HFF-Myc (cell line): ENCODE measurements at regions not wholly inside any gene's neighbourhood (a gene's known extent, or its start where the extent isn't known, plus 50 kb on each side); places are given as distances from the start of the nearest gene placed in this dataset.

Experiments used
- DNase-seq: peaks from one replicate; pipeline ENCODE4 v3.0.0-alpha.2; 2011; ENCODE audit warnings: low read depth; ENCODE audit errors: extremely low read depth
- H3K4me3 ChIP-seq: replicated peaks from 2 replicates; pipeline ENCODE4 v1.5.1; 2011; ENCODE audit warnings: low read depth, mild to moderate bottlenecking, control low read depth, low read length
- CTCF ChIP-seq: IDR thresholded peaks from 2 replicates; pipeline ENCODE4 v1.5.1; 2012; ENCODE audit warnings: mild to moderate bottlenecking, low read depth, low read length, control low read depth; ENCODE audit errors: missing control alignments

- TF ChIP-seq CTCF, result no peak
- DNase-seq, result no peak
- H3K4me3 ChIP-seq, result no peak overlapping the region
These were observed 103.9 kb upstream of the ALDH1A3 start for GRCh38 chr15:100775581-100776185.

GRCh38 chr15:100777821-100778220 lies 101.8 kb upstream of the ALDH1A3 start:
- no peak for TF ChIP-seq CTCF
- no peak for DNase-seq
- no peak overlapping the region for H3K4me3 ChIP-seq

- TF ChIP-seq CTCF, result no peak
- H3K4me3 ChIP-seq, result no peak overlapping the region
- DNase-seq, result no peak
These were observed 100.8 kb upstream of the ALDH1A3 start for GRCh38 chr15:100778831-100779288.

- no peak for DNase-seq
- no peak overlapping the region for H3K4me3 ChIP-seq
- no peak for TF ChIP-seq CTCF
These were observed 100.1 kb upstream of the ALDH1A3 start for GRCh38 chr15:100779331-100780207.

GRCh38 chr15:100780208-100780800 lies 99.3 kb upstream of the ALDH1A3 start:
- no peak overlapping the region for H3K4me3 ChIP-seq
- TF ChIP-seq CTCF, result no peak
- no peak for DNase-seq

GRCh38 chr15:100781061-100781960 lies 98.3 kb upstream of the ALDH1A3 start:
- no peak overlapping the region for H3K4me3 ChIP-seq
- TF ChIP-seq CTCF, result no peak
- no peak for DNase-seq
